Testis (tissue), 2 donors: ENCODE measurements at regions not wholly inside any gene's neighbourhood (a gene's known extent, or its start where the extent isn't known, plus 50 kb on each side); places are given as distances from the start of the nearest gene placed in this dataset.
"Not testable (repeated sequence)": the region's sequence is repeated elsewhere in the genome, so short reads cannot be mapped to it uniquely, and the experiment has no call there.

Source experiments
- DNase-seq: peaks from one replicate; pipeline ENCODE4 v3.0.0-alpha.2; 2019
- H3K27ac ChIP-seq, 2 donors: fragments of 200-600 bp; sonication (generic); one replicate each; pipeline ENCODE4 v1.5.1; 2019
- H3K27me3 ChIP-seq: fragments of 200-600 bp; sonication (generic); one replicate; pipeline ENCODE4 v1.5.1; 2019
- H3K36me3 ChIP-seq: fragments of 200-600 bp; sonication (generic); one replicate; pipeline ENCODE4 v1.5.1; 2017; ENCODE audit warnings: low read depth; ENCODE audit errors: missing control alignments
- H3K4me1 ChIP-seq: fragments of 200-600 bp; sonication (generic); one replicate; pipeline ENCODE4 v1.5.1; 2019
- H3K4me3 ChIP-seq, 2 donors: fragments of 200-600 bp; sonication (generic); one replicate each; pipeline ENCODE4 v1.5.1; 2017 to 2019
- H3K9me3 ChIP-seq: fragments of 200-600 bp; sonication (generic); one replicate; pipeline ENCODE4 v1.5.1; 2017
- POLR2A ChIP-seq: fragments of 450-650 bp; IDR thresholded peaks from one replicate; pipeline ENCODE4 v1.6.1; 2017; ENCODE audit warnings: antibody characterized with exemption, mild to moderate bottlenecking, moderate library complexity
- WGBS, 2 donors: methylation state at CpG; one replicate each; pipeline ENCODE4 v1.1.5; 2018; 5-methylcytosine and 5-hydroxymethylcytosine counted together
- intact Hi-C: fragments of 100-400 bp; cut with DNase I; formaldehyde crosslinking; loops from one replicate; pipeline ENCODE4 v1.15.1; 2023; ENCODE audit warnings: low total_unique reads
- TF ChIP-seq, protein P1 (sequence below), 3 experiments: fragments of 450-650 bp in 2 of 3; fragments of 200-600 bp in 1 of 3; sonication (generic) in 1 of 3; IDR thresholded peaks; one replicate each; pipeline ENCODE4 v1.5.1; 2016 to 2019; ENCODE audit warnings: antibody characterized with exemption in 3 of 3, mild to moderate bottlenecking in 2 of 3, moderate library complexity in 1 of 3

DNA sequence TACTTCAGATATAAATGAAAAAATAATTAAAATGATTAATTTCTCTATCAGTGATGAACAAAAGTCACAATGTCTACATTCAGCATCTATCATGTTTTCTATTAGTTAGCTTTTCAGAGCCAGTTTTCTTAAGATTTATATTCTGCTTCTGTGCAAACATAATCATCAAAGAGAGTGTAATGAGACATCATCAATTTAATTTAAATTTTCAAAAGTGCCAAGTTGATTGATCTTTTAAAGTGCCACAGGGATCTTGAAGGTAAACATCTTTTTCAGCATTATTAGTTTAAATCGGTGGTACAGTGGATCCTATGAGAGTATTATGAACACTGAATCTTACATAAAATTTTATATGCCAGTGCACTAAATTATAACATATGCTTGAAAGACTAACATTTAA is 1176.1 kb downstream of the PLA2G4A start:
- 63 to 79% methylated on average over 1 of the region's 1 CpG for WGBS, 2 donors
- no peak for TF ChIP-seq POLR2A
- TF ChIP-seq, protein P1, sequence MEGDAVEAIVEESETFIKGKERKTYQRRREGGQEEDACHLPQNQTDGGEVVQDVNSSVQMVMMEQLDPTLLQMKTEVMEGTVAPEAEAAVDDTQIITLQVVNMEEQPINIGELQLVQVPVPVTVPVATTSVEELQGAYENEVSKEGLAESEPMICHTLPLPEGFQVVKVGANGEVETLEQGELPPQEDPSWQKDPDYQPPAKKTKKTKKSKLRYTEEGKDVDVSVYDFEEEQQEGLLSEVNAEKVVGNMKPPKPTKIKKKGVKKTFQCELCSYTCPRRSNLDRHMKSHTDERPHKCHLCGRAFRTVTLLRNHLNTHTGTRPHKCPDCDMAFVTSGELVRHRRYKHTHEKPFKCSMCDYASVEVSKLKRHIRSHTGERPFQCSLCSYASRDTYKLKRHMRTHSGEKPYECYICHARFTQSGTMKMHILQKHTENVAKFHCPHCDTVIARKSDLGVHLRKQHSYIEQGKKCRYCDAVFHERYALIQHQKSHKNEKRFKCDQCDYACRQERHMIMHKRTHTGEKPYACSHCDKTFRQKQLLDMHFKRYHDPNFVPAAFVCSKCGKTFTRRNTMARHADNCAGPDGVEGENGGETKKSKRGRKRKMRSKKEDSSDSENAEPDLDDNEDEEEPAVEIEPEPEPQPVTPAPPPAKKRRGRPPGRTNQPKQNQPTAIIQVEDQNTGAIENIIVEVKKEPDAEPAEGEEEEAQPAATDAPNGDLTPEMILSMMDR (IDR thresholded peaks at IDR 0.05): no peak
- no peak for DNase-seq

DNA sequence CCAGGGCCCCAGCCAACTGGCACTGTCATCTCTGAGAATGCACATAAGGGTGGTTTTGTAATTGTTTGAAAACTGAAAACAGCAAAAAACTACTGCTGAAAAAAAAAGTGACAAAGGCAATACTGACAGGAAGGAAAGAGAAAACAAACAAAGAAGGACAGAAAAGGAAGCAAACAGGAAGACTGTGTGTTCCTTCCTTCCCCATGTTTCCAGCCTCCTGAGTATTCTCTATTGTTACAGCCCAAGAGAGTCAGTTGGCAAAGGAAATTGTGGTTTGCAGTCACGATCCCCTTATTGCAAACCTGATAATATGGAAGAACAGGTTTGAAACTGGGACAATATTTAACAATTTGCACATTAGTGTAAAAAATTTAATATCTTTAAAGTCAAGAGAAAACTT is 1177.6 kb downstream of the PLA2G4A start:
- DNase-seq: no peak
- Histone ChIP-seq H3K27ac (no peak overlapping the region), H3K4me1 (no peaks in the 10 kb centered on the region), H3K36me3 (no peaks in the 10 kb centered on the region), H3K27me3 (no peaks in the 10 kb centered on the region), H3K9me3 (no peaks in the 10 kb centered on the region), H3K4me3 (no peak overlapping the region)
- WGBS, 2 donors: 61 to 65% methylated on average over 1 of the region's 1 CpG
- no peak for TF ChIP-seq POLR2A
- TF ChIP-seq, protein P1 (IDR thresholded peaks at IDR 0.05): no peak
- intact Hi-C loops: no loop called here

More for the DNA sequence above, 1176.1 kb downstream of the PLA2G4A start:
- no peaks in the 10 kb centered on the region for H3K27me3 ChIP-seq
- H3K27ac ChIP-seq: no peak overlapping the region
- H3K36me3 ChIP-seq: no peaks in the 10 kb centered on the region
- intact Hi-C loops: no loop called here
- H3K4me3 ChIP-seq: no peak overlapping the region
- no peaks in the 10 kb centered on the region for H3K9me3 ChIP-seq
- no peaks in the 10 kb centered on the region for H3K4me1 ChIP-seq

DNA sequence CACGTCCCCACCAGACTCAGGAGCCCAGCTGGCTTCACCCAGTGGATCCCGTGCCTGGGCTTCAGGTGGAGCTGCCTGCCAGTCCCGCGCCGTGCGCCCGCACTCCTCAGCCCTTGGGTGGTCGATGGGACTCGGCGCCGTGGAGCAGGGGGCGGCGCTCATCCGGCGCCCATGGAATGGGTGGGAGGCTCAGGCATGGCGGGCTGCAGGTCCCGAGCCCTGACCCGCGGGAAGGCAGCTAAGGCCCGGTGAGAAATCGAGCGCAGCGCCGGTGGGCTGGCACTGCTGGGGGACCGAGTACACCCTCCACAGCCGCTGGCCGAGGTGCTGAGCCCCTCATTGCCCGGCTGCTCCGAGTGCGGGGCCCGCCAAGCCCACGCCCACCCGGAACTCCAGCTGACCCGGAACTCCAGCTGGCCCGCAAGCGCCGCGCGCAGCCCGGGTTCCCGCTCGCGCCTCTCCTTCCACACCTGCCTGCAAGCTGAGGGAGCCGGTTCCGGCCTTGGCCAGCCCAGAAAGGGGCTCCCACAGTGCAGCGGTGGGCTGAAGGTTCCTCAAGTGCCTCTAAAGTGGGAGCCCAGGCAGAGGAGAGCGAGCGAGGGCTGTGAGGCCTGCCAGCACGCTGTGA is 1184.6 kb downstream of the PLA2G4A start:
- intact Hi-C loops: not testable (repeated sequence)
- WGBS, 2 donors: 72 to 78% methylated on average over 31 to 34 of the region's 49 CpGs

DNA sequence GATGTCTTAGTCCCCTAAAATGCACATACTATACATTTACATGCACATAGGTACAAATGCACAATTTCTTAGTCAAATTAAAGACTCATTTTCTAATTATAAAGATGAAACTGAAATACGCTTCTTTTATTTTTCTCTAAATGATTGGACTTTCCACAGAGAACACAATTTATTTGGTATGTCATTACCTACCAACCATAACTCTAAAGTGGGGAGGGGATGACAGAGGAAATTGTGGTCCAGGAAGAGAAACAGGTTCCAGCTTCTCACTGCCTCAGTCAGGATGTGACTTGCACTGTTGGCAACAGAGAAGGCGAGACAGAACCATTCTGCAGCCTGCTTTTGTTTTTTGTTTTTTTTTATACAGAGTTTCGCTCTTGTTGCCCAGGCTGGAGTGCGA is 1189.2 kb downstream of the PLA2G4A start:
- Histone ChIP-seq H3K27me3 (no peaks in the 10 kb centered on the region), H3K27ac (no peak overlapping the region), H3K4me3 (no peak overlapping the region), H3K36me3 (no peaks in the 10 kb centered on the region), H3K9me3 (no peaks in the 10 kb centered on the region), H3K4me1 (no peaks in the 10 kb centered on the region)
- no peak for DNase-seq
- intact Hi-C loops: no loop called here
- no peak for TF ChIP-seq POLR2A
- TF ChIP-seq, protein P1 (IDR thresholded peaks at IDR 0.05): no peak
- 90 to 98% methylated on average over 4 of the region's 4 CpGs for WGBS, 2 donors

More for the DNA sequence above, 1184.6 kb downstream of the PLA2G4A start:
- peak; percentile 43 for DNase-seq
- Histone ChIP-seq H3K27ac (peak overlapping the region in 1 of 2 donors; percentile 45), H3K4me3 (peak overlapping the region; percentile 42 to 55)
- not testable (repeated sequence) for H3K4me1 ChIP-seq, H3K27me3 ChIP-seq, H3K9me3 ChIP-seq, H3K36me3 ChIP-seq

DNA sequence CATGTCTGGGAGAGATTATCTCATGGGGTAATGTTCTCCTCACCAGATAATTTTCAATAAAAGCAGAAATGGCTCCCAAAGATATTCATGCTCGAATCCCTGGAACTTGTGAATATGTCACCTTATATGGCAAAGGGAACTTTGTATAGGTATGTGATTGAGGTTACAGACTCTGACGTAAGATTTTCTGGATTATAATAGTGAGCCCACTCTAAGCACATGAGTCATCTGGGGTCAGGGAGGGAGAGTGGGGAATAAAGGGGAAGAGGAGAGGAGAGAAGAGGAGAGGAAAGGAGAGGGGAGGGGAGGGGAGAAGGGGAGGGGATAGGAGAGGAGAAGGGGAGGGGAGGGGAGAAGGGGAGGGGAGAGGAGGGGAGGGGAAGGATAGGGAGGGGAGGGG is 1193.9 kb downstream of the PLA2G4A start:
- Histone ChIP-seq H3K27me3 (no peaks in the 10 kb centered on the region), H3K9me3 (no peaks in the 10 kb centered on the region), H3K27ac (no peak overlapping the region), H3K4me1 (no peaks in the 10 kb centered on the region), H3K4me3 (no peak overlapping the region), H3K36me3 (no peaks in the 10 kb centered on the region)
- TF ChIP-seq, protein P1 (IDR thresholded peaks at IDR 0.05): no peak
- no peak for TF ChIP-seq POLR2A
- DNase-seq: no peak
- WGBS, 2 donors: 94 to 99% methylated on average over 2 of the region's 2 CpGs
- intact Hi-C loops: no loop called here
